Activated CD4-positive, alpha-beta T cell treated with anti-CD3 and anti-CD28 coated beads, Interleukin-2, amount 10 ng/mL, durations not matched to agents 7 days and 5 days (primary cell): ENCODE measurements at regions not wholly inside any gene's neighbourhood (a gene's known extent, or its start where the extent isn't known, plus 50 kb on each side); places are given as distances from the start of the nearest gene placed in this dataset.
A peak's percentile ranks its signal among the peaks of the same experiment; 100 is the strongest.
"Not testable (repeated sequence)": the region's sequence is repeated elsewhere in the genome, so short reads cannot be mapped to it uniquely, and the experiment has no call there.

Experiments
- CTCF ChIA-PET: fragments of 350-600 bp; sonication (Branson Sonifier 250); formaldehyde crosslinking; loops from one replicate; lab custom pipeline; 2021; ENCODE audit warnings: antibody characterized with exemption; lab: Charles Lee
- POLR2A ChIA-PET: fragments of 350-600 bp; sonication (Branson Sonifier 250); formaldehyde crosslinking; loops from one replicate; lab custom pipeline; 2021; ENCODE audit warnings: antibody characterized with exemption; lab: Charles Lee
- DNase-seq: peaks from one replicate; pipeline ENCODE4 v3.0.0-alpha.2; 2020
- H3K27ac Mint-ChIP-seq: one replicate; pipeline ENCODE4 v1.8.0; 2021; ENCODE audit warnings: mild to moderate bottlenecking, moderate library complexity, mixed read lengths
- H3K27me3 Mint-ChIP-seq: one replicate; pipeline ENCODE4 v1.8.0; 2021; ENCODE audit warnings: mixed read lengths
- H3K36me3 Mint-ChIP-seq: one replicate; pipeline ENCODE4 v1.8.0; 2021; ENCODE audit warnings: low read depth, mixed read lengths
- H3K4me1 Mint-ChIP-seq: one replicate; pipeline ENCODE4 v1.8.0; 2021; ENCODE audit warnings: mixed read lengths
- H3K4me3 Mint-ChIP-seq: one replicate; pipeline ENCODE4 v1.8.0; 2021; ENCODE audit warnings: mild to moderate bottlenecking, moderate library complexity, mixed read lengths
- H3K9me3 Mint-ChIP-seq: one replicate; pipeline ENCODE4 v1.8.0; 2021; ENCODE audit warnings: mixed read lengths

GRCh38 chr2:8144131-8144631 lies 537.7 kb upstream of the ID2 start:
- no peak overlapping the region for H3K4me3 Mint-ChIP-seq
- peaks cover 1% of the 10 kb centered on the region for H3K4me1 Mint-ChIP-seq
- no peak for DNase-seq
- ChIA-PET CTCF (interaction anchor here (2.2 kb wide), 1 partner anchor 149 kb away, joined by 4 read pairs; no protein-coding TSS in a partner anchor), POLR2A (no interaction called here)
- H3K27me3 Mint-ChIP-seq: no peaks in the 10 kb centered on the region
- H3K27ac Mint-ChIP-seq: no peak overlapping the region
- H3K9me3 Mint-ChIP-seq: peaks cover 7% of the 10 kb centered on the region
- no peaks in the 10 kb centered on the region for H3K36me3 Mint-ChIP-seq

GRCh38 chr2:8144785-8145184 lies 537.1 kb upstream of the ID2 start:
- no peaks in the 10 kb centered on the region for H3K36me3 Mint-ChIP-seq
- H3K27ac Mint-ChIP-seq: no peak overlapping the region
- no peak overlapping the region for H3K4me3 Mint-ChIP-seq
- peaks cover 1% of the 10 kb centered on the region for H3K4me1 Mint-ChIP-seq
- DNase-seq: no peak
- no peaks in the 10 kb centered on the region for H3K27me3 Mint-ChIP-seq
- CTCF ChIA-PET: interaction anchor here (2.2 kb wide), 1 partner anchor 148 kb away, joined by 4 read pairs; no protein-coding TSS in a partner anchor
- POLR2A ChIA-PET: no interaction called here
- peaks cover 7% of the 10 kb centered on the region for H3K9me3 Mint-ChIP-seq

GRCh38 chr2:8145375-8145774 lies 536.5 kb upstream of the ID2 start:
- not testable (repeated sequence) for H3K4me3 Mint-ChIP-seq, H3K27me3 Mint-ChIP-seq, H3K27ac Mint-ChIP-seq

GRCh38 chr2:8146132-8147005 lies 535.5 kb upstream of the ID2 start:
- Mint-ChIP-seq H3K36me3 (no peaks in the 10 kb centered on the region), H3K9me3 (peaks cover 10% of the 10 kb centered on the region), H3K4me3 (no peak overlapping the region), H3K27ac (no peak overlapping the region), H3K27me3 (no peaks in the 10 kb centered on the region), H3K4me1 (peaks cover 1% of the 10 kb centered on the region)
- ChIA-PET POLR2A (no interaction called here), CTCF (interaction anchor here (1.6 to 2.2 kb wide), 2 partner anchors 9 to 147 kb away, joined by 3 to 4 read pairs; no protein-coding TSS in a partner anchor)
- no peak for DNase-seq

More at GRCh38 chr2:8145375-8145774, 536.5 kb upstream of the ID2 start:
- POLR2A ChIA-PET, H3K9me3 Mint-ChIP-seq, DNase-seq, H3K4me1 Mint-ChIP-seq, H3K36me3 Mint-ChIP-seq: not testable (repeated sequence)
- CTCF ChIA-PET: interaction anchor here (1.6 to 2.2 kb wide), 2 partner anchors 10 to 148 kb away, joined by 3 to 4 read pairs; no protein-coding TSS in a partner anchor

- CTCF ChIA-PET: interaction anchor here (1.1 kb wide), 1 partner anchor 721 kb away, joined by 3 read pairs; no protein-coding TSS in a partner anchor
- H3K36me3 Mint-ChIP-seq: peaks cover under 1% of the 10 kb centered on the region
These were observed 533.4 kb upstream of the ID2 start for GRCh38 chr2:8148260-8149006.

GRCh38 chr2:8149007-8149405 lies 532.9 kb upstream of the ID2 start:
- CTCF ChIA-PET: interaction anchor here (1.1 kb wide), 1 partner anchor 722 kb away, joined by 3 read pairs; no protein-coding TSS in a partner anchor

More at GRCh38 chr2:8148260-8149006, 533.4 kb upstream of the ID2 start:
- Mint-ChIP-seq H3K4me3 (no peak overlapping the region), H3K27ac (no peak overlapping the region), H3K9me3 (peaks cover 10% of the 10 kb centered on the region), H3K27me3 (no peaks in the 10 kb centered on the region), H3K4me1 (peaks cover 14% of the 10 kb centered on the region)
- POLR2A ChIA-PET: no interaction called here
- no peak for DNase-seq

GRCh38 chr2:8149985-8150539 lies 531.8 kb upstream of the ID2 start:
- CTCF ChIA-PET: no interaction called here
- Mint-ChIP-seq H3K4me3 (no peak overlapping the region), H3K9me3 (peaks cover 15% of the 10 kb centered on the region), H3K27ac (no peak overlapping the region), H3K27me3 (no peaks in the 10 kb centered on the region), H3K36me3 (peaks cover 3% of the 10 kb centered on the region), H3K4me1 (peaks cover 24% of the 10 kb centered on the region)
- POLR2A ChIA-PET: no interaction called here
- DNase-seq: no peak

More at GRCh38 chr2:8149007-8149405, 532.9 kb upstream of the ID2 start:
- Mint-ChIP-seq H3K4me3 (no peak overlapping the region), H3K4me1 (peaks cover 18% of the 10 kb centered on the region), H3K36me3 (peaks cover 3% of the 10 kb centered on the region), H3K9me3 (peaks cover 11% of the 10 kb centered on the region), H3K27ac (no peak overlapping the region), H3K27me3 (no peaks in the 10 kb centered on the region)
- DNase-seq: no peak
- POLR2A ChIA-PET: no interaction called here

GRCh38 chr2:8151888-8152287 lies 530.0 kb upstream of the ID2 start:
- ChIA-PET POLR2A (no interaction called here), CTCF (no interaction called here)
- DNase-seq: no peak
- peaks cover 20% of the 10 kb centered on the region for H3K9me3 Mint-ChIP-seq
- H3K36me3 Mint-ChIP-seq: peaks cover 5% of the 10 kb centered on the region
- H3K27me3 Mint-ChIP-seq: no peaks in the 10 kb centered on the region
- no peak overlapping the region for H3K27ac Mint-ChIP-seq
- no peak overlapping the region for H3K4me3 Mint-ChIP-seq
- peaks cover 28% of the 10 kb centered on the region for H3K4me1 Mint-ChIP-seq

GRCh38 chr2:8152392-8153257 lies 529.2 kb upstream of the ID2 start:
- Mint-ChIP-seq H3K4me1 (peaks cover 28% of the 10 kb centered on the region), H3K9me3 (peaks cover 23% of the 10 kb centered on the region), H3K27ac (peak overlapping the region; percentile 9), H3K4me3 (no peak overlapping the region), H3K36me3 (peaks cover 5% of the 10 kb centered on the region), H3K27me3 (no peaks in the 10 kb centered on the region)
- DNase-seq: no peak
- CTCF ChIA-PET: no interaction called here
- POLR2A ChIA-PET: no interaction called here

- Mint-ChIP-seq H3K27ac (no peak overlapping the region), H3K36me3 (peaks cover 5% of the 10 kb centered on the region), H3K9me3 (peaks cover 27% of the 10 kb centered on the region), H3K4me3 (no peak overlapping the region), H3K4me1 (peaks cover 28% of the 10 kb centered on the region), H3K27me3 (no peaks in the 10 kb centered on the region)
- CTCF ChIA-PET: no interaction called here
- POLR2A ChIA-PET: no interaction called here
- DNase-seq: no peak
These were observed 528.6 kb upstream of the ID2 start for GRCh38 chr2:8153258-8153718.

GRCh38 chr2:8154270-8154669 lies 527.6 kb upstream of the ID2 start:
- CTCF ChIA-PET: interaction anchor here (0.7 to 1.4 kb wide), 3 partner anchors 8 to 17 kb away, joined by 3 read pairs; no protein-coding TSS in a partner anchor
- no peak overlapping the region for H3K4me3 Mint-ChIP-seq
- H3K4me1 Mint-ChIP-seq: peaks cover 28% of the 10 kb centered on the region
- no peaks in the 10 kb centered on the region for H3K27me3 Mint-ChIP-seq
- peaks cover 5% of the 10 kb centered on the region for H3K36me3 Mint-ChIP-seq
- peaks cover 27% of the 10 kb centered on the region for H3K9me3 Mint-ChIP-seq
- POLR2A ChIA-PET: no interaction called here
- no peak for DNase-seq
- H3K27ac Mint-ChIP-seq: no peak overlapping the region
